ENCODE measurements at regions not wholly inside any gene's neighbourhood (a gene's known extent, or its start where the extent isn't known, plus 50 kb on each side); places are given as distances from the start of the nearest gene placed in this dataset.

- no peak overlapping the region for H3K27ac Mint-ChIP-seq
- CTCF ChIA-PET = no interaction called here
These were observed 99.7 kb downstream of the THNSL2 start for GRCh38 chr2:88269836-88270235.

GRCh38 chr2:88265352-88266303 is 95.5 kb downstream of the THNSL2 start:
- H3K27ac Mint-ChIP-seq = no peak overlapping the region
- POLR2A ChIA-PET = no interaction called here

More at GRCh38 chr2:88269836-88270235, 99.7 kb downstream of the THNSL2 start:
- H3K4me3 ChIP-seq (ENCODE audit: low read length) = no peak overlapping the region
- DNase-seq (peak in 1 of 14 experiments; percentile 54), ATAC-seq (ENCODE audit: poor library complexity) (no peak)
- no peak for TF ChIP-seq CTCF (IDR thresholded peaks at IDR 0.05)
- no peaks in the 10 kb centered on the region for H3K4me1 ChIP-seq (ENCODE audit: insufficient read depth, low read length)
- POLR2A ChIA-PET = no interaction called here
- H3K27me3 ChIP-seq (ENCODE audit: control insufficient read depth in 1 of 2, insufficient read depth in 2 of 2, low read length in 2 of 2) = no peaks in the 10 kb centered on the region
- no peak overlapping the region for H3K27ac ChIP-seq (ENCODE audit: low read depth in 1 of 2, low read length in 2 of 2)
- Mint-ChIP-seq H3K27me3 (peaks cover 6% of the 10 kb centered on the region), H3K4me1 (ENCODE audit: low read depth) (no peaks in the 10 kb centered on the region), H3K36me3 (ENCODE audit: low read depth) (no peaks in the 10 kb centered on the region), H3K4me3 (no peak overlapping the region), H3K9me3 (no peaks in the 10 kb centered on the region)
- intact Hi-C loops (cut with DNase I, micrococcal nuclease) = no loop called here
- H3K9me3 ChIP-seq (ENCODE audit: control insufficient read depth in 1 of 2, insufficient read depth in 1 of 2, low read length in 2 of 2) = peaks cover 0 to 7% of the 10 kb centered on the region in 2 experiments
- H3K36me3 ChIP-seq (ENCODE audit: insufficient read depth, low read length) = no peaks in the 10 kb centered on the region

GRCh38 chr2:88263861-88264260 is 93.7 kb downstream of the THNSL2 start:
- ATAC-seq (ENCODE audit: poor library complexity) = no peak

More at GRCh38 chr2:88265352-88266303, 95.5 kb downstream of the THNSL2 start:
- H3K27ac ChIP-seq (ENCODE audit: low read depth in 1 of 2, low read length in 2 of 2) = no peak overlapping the region
- CTCF ChIA-PET = no interaction called here
- DNase-seq = peak in 3 of 14 experiments; percentile 25 to 29 (median 29)
- H3K9me3 Mint-ChIP-seq = no peaks in the 10 kb centered on the region
- no peak overlapping the region for H3K4me3 Mint-ChIP-seq
- H3K4me1 ChIP-seq (ENCODE audit: insufficient read depth, low read length) = no peaks in the 10 kb centered on the region
- H3K4me3 ChIP-seq (ENCODE audit: low read length) = no peak overlapping the region
- ATAC-seq (ENCODE audit: poor library complexity) = no peak
- no peak for TF ChIP-seq CTCF (IDR thresholded peaks at IDR 0.05)
- H3K4me1 Mint-ChIP-seq (ENCODE audit: low read depth) = no peaks in the 10 kb centered on the region
- peaks cover 5% of the 10 kb centered on the region for H3K27me3 Mint-ChIP-seq
- H3K9me3 ChIP-seq (ENCODE audit: control insufficient read depth in 1 of 2, insufficient read depth in 1 of 2, low read length in 2 of 2) = peaks cover 0 to 7% of the 10 kb centered on the region in 2 experiments
- intact Hi-C loops (cut with DNase I, micrococcal nuclease) = no loop called here
- peaks cover 0 to 2% of the 10 kb centered on the region in 2 experiments for H3K27me3 ChIP-seq (ENCODE audit: control insufficient read depth in 1 of 2, insufficient read depth in 2 of 2, low read length in 2 of 2)
- no peaks in the 10 kb centered on the region for H3K36me3 Mint-ChIP-seq (ENCODE audit: low read depth)
- H3K36me3 ChIP-seq (ENCODE audit: insufficient read depth, low read length) = no peaks in the 10 kb centered on the region

More at GRCh38 chr2:88263861-88264260, 93.7 kb downstream of the THNSL2 start:
- ChIA-PET POLR2A (no interaction called here), CTCF (no interaction called here)
- no peaks in the 10 kb centered on the region for H3K9me3 ChIP-seq (ENCODE audit: control insufficient read depth in 1 of 2, insufficient read depth in 1 of 2, low read length in 2 of 2)
- no peak overlapping the region for H3K27ac Mint-ChIP-seq
- peaks cover 0 to 2% of the 10 kb centered on the region in 2 experiments for H3K27me3 ChIP-seq (ENCODE audit: control insufficient read depth in 1 of 2, insufficient read depth in 2 of 2, low read length in 2 of 2)
- H3K4me3 ChIP-seq (ENCODE audit: low read length) = no peak overlapping the region
- H3K36me3 ChIP-seq (ENCODE audit: insufficient read depth, low read length) = no peaks in the 10 kb centered on the region
- intact Hi-C loops (cut with DNase I, micrococcal nuclease) = no loop called here
- H3K4me1 Mint-ChIP-seq (ENCODE audit: low read depth) = no peaks in the 10 kb centered on the region
- no peaks in the 10 kb centered on the region for H3K36me3 Mint-ChIP-seq (ENCODE audit: low read depth)
- TF ChIP-seq CTCF (IDR thresholded peaks at IDR 0.05) = no peak
- peaks cover 5% of the 10 kb centered on the region for H3K27me3 Mint-ChIP-seq
- H3K4me1 ChIP-seq (ENCODE audit: insufficient read depth, low read length) = no peaks in the 10 kb centered on the region
- H3K4me3 Mint-ChIP-seq = no peak overlapping the region
- DNase-seq = no peak
- H3K27ac ChIP-seq (ENCODE audit: low read depth in 1 of 2, low read length in 2 of 2) = no peak overlapping the region
- no peaks in the 10 kb centered on the region for H3K9me3 Mint-ChIP-seq
